Sigmoid colon (tissue), 4 donors: ENCODE measurements at regions not wholly inside any gene's neighbourhood (a gene's known extent, or its start where the extent isn't known, plus 50 kb on each side); places are given as distances from the start of the nearest gene placed in this dataset.

ENCODE experiments used
- CTCF ChIP-seq, 4 experiments: fragments of 450-650 bp in 3 of 4; fragments of 200-600 bp in 1 of 4; IDR thresholded peaks; one replicate each; pipeline ENCODE4 v1.5.1; 2016 to 2019; ENCODE audit warnings: antibody characterized with exemption in 4 of 4, mild to moderate bottlenecking in 3 of 4, moderate library complexity in 2 of 4
- POLR2A ChIP-seq, 2 donors: fragments of 450-650 bp; IDR thresholded peaks; one replicate each; pipeline ENCODE4 v1.6.1; 2016; ENCODE audit warnings: antibody characterized with exemption in 2 of 2, mild to moderate bottlenecking in 2 of 2, moderate library complexity in 2 of 2
- POLR2AphosphoS5 ChIP-seq, 4 donors: sonication (generic); formaldehyde crosslinking; IDR thresholded peaks; one replicate each; pipeline ENCODE4 v1.6.1; 2017; ENCODE audit warnings: antibody characterized with exemption in 4 of 4

DNA sequence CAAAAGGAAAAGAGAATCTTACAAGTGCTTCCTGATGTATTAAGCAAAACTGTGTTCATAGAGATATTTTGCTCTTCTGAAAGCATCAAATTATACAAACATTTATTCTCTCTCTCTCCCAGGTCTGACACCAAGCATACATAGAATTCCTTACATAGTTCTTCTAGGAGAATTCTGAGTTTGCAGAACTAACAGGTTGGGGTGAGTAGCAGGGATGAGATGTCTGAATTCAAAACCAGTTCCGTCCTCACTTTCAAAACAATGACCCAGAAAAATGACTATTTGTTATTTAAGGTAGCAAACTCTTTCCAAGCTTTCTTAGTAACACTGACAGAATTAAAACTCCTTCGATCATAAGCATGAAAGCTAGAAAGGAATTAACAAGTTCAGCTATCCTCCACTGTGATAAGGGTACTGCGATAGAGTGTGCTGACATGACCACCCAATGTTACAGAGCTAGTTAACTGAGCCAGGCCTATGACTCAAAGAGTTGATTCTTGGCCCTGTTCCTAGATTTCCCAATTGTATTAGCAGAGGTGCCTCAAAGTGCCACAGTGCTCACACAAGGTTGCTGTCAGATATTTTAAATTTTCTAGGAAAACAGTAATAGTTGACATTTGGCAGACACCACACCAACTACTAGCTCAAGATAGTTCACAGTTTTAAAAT, 85.8 kb upstream of the SETBP1 start:
- TF ChIP-seq POLR2AphosphoS5 (IDR thresholded peaks at IDR 0.05) (no peak), CTCF (IDR thresholded peaks at IDR 0.05) (no peak), POLR2A (IDR thresholded peaks at IDR 0.05) (no peak)
